Fibroblast of the aortic adventitia (primary cell): ENCODE measurements at regions not wholly inside any gene's neighbourhood (a gene's known extent, or its start where the extent isn't known, plus 50 kb on each side); places are given as distances from the start of the nearest gene placed in this dataset.

Experiments used
- DNase-seq: peaks from one replicate; pipeline ENCODE4 v3.0.0-alpha.2; 2010; ENCODE audit warnings: low read depth
- H3K4me3 ChIP-seq: 2 replicates; pipeline ENCODE4 v1.5.1; 2011; ENCODE audit warnings: low read depth, mild to moderate bottlenecking, control low read depth, low read length, moderate library complexity
- TF ChIP-seq, protein P1 (sequence below): IDR thresholded peaks from 2 replicates; pipeline ENCODE4 v1.5.1; 2011; ENCODE audit warnings: mild to moderate bottlenecking, low read length, control low read depth, inconsistent platforms; ENCODE audit not compliant: insufficient read depth

DNA sequence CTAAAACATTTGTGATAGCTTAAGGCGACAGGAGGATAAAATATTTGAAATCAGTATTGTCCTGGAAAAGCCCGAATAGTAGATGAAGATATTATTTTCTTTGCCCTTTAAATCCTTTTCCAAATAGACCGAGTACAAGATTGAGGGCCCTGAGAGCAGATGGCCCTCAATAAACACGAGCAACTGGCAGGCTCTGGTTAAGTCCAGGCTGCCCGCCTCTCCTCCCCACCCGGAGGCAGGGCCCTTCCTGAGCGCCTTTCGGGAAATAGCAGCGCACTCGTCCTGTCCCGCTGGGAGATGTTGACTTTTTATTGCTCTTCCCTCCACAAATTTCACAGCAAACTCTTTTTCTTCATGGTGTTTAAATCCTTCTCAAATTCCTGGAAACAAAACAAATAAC is 50.8 kb upstream of the MAX start:
- no peak for DNase-seq
- TF ChIP-seq, protein P1, sequence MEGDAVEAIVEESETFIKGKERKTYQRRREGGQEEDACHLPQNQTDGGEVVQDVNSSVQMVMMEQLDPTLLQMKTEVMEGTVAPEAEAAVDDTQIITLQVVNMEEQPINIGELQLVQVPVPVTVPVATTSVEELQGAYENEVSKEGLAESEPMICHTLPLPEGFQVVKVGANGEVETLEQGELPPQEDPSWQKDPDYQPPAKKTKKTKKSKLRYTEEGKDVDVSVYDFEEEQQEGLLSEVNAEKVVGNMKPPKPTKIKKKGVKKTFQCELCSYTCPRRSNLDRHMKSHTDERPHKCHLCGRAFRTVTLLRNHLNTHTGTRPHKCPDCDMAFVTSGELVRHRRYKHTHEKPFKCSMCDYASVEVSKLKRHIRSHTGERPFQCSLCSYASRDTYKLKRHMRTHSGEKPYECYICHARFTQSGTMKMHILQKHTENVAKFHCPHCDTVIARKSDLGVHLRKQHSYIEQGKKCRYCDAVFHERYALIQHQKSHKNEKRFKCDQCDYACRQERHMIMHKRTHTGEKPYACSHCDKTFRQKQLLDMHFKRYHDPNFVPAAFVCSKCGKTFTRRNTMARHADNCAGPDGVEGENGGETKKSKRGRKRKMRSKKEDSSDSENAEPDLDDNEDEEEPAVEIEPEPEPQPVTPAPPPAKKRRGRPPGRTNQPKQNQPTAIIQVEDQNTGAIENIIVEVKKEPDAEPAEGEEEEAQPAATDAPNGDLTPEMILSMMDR = peak; percentile 6

DNA sequence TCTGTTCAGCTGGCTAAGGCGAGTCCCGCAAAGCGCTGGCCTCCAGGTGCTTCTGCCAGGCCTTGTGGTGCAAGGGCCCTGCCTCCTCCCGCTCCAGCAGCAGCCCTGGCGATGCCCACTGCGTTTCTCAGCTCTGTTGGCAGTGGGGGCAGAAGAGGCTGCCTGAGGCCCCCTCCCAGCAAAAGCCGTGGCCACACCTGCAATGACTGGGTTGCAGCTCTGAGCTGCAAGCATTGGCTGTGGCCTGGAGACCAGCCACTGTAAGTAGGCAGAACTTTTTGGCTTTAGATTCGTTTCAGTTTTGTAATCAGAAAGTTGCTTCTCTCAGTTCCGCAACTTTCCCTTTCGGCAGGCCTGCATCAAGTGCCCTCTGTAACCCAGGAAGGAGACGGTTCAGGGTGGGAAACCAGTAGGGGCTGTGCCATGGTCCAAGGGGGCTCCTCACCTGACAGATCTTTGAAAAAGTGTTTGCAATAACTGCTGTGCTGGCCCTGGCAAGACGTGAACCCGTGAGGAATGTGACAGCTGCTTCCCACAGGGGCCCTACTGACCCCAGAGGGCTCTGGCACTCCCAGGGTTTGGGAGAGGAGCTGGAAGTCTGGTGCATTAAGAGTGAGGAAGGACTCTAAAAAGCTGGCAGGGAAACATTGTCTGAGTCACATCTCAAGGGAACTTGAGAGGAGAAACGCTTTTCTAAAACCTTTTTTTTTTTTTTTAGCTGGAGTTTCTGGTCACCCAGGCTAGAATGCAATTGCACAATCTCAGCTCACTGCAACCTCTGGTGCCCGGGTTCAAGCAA is 54.5 kb upstream of the MAX start:
- DNase-seq = peak; percentile 96
- peak overlapping the region; percentile 50 for H3K4me3 ChIP-seq
- TF ChIP-seq, protein P1 = no peak

More for the DNA sequence above, 50.8 kb upstream of the MAX start:
- H3K4me3 ChIP-seq = no peak overlapping the region

DNA sequence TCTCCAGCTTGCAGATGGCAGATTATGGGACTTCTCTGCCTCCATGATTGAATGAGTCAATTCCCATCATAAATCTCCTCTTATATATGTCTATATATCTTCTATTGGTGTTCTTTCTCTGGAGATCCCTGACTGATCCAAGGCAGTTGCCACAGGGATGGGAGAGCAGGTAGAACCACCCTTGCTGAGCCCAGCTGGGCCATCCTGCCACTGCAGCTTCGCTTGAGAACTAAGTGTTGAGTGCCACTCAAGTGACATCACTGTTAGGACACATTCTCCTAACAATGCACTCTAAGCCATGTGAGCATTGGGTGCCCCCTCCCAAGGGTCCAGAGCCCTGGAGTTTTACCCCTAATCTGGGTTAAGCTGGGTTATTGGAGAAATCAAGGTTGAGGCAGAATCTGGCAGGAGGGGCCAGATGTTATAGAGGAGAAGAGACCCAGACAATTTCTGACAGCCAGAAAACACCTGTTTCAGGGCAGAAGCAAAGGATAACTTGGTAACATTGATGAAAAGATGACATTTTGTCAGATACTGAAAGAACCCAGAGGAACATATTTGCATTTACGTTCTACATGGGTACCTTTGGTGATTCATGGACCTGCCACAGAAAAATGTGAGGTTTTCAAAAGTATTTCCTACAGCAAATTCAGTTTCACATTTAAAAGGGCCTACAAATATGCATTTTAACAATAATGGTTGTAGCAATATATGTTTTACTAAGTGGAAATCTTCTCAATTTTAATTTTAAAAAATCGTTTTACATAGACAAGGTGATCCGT is 57.2 kb upstream of the MAX start:
- DNase-seq = no peak
- H3K4me3 ChIP-seq = no peak overlapping the region
- TF ChIP-seq, protein P1 = no peak

DNA sequence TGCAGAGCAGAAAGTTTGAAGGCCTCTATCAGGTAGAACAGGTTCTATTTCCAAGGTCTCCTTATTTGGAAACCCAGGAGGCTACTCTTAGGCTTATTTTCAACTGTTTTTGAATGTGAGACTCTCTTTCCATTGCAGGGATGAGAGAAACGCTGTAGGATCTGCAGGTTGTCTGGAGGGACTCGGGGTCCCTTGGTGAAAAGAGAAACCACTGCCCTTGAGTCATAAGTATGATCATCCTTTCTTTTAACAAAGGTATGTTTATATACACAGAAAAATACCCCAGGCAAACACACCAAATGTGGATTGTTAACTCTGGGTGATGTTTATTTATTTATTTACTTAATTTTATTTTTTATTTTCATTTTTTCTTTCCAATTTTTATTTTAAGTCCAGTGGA is 57.8 kb upstream of the MAX start:
- TF ChIP-seq, protein P1 = no peak
- DNase-seq = no peak
- H3K4me3 ChIP-seq = no peak overlapping the region

DNA sequence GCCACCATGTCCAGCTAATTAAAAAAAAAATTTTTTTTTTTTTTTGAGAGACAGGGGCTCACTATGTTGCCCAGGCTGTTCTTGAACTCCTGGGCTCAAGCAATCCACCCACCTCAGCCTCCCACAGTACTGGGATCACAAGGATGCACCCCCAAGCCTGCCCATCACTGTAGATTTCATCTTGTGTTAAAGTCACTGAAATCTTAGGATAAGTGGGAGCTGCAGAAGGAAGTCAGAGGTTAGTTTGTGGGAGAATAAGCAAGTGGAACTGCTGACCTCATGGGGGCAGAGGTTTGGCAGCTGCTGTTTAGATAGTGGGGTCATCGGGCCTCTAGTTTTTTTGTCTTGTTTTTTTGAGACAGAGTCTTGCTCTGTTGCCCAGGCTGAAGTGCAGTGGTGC is 59.7 kb upstream of the MAX start:
- no peak for DNase-seq
- TF ChIP-seq, protein P1 = no peak
- H3K4me3 ChIP-seq = no peak overlapping the region

DNA sequence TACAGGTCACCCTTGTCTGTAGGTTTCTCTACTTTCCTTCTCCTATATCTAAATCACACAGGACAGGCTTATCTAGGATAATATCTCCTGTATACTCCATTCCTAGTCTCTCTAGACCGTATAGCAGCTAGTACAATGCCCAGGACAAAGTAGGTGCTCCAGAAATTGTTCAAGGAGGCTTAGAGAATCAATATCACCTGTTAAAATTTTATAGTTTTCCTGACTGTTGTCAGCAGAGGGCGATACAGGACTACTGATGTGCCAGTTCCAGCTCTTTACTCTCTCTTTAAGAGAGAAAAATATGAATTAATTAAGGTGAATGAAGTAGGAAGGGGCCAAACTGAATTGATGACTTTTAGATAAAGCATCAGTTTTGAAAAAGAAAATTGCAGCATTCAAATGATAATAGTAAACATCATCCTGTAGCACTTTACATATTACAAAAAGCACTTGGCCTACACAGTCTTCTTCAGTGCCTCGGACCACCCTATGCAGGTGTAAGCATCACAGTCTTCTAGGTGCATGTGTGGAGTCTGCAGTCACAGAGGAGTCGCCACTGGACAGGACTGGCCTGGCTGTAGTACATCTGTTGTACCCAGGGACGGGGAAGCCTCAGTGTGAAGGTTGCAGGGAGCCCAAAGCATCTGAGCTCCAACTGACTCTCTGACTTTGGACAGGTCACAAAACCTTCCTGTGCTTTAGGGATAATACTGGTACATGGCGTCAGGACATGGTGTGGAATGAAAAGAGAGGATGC is 61.9 kb upstream of the MAX start:
- H3K4me3 ChIP-seq = no peak overlapping the region
- TF ChIP-seq, protein P1 = peak; percentile 54
- peak; percentile 77 for DNase-seq
